Gastroesophageal sphincter (tissue), 3 donors: ENCODE measurements at regions not wholly inside any gene's neighbourhood (a gene's known extent, or its start where the extent isn't known, plus 50 kb on each side); places are given as distances from the start of the nearest gene placed in this dataset.

Experiments used
- CTCF ChIP-seq, 4 experiments: fragments of 200-600 bp in 2 of 4; fragments of 450-650 bp in 2 of 4; sonication (generic) in 1 of 4; IDR thresholded peaks; one replicate each; pipeline ENCODE4 v1.5.1; 2017 to 2019; ENCODE audit warnings: antibody characterized with exemption in 4 of 4, mild to moderate bottlenecking in 2 of 4, moderate library complexity in 2 of 4
- EP300 ChIP-seq: sonication (generic); formaldehyde crosslinking; IDR thresholded peaks from one replicate; pipeline ENCODE4 v1.6.1; 2017; ENCODE audit warnings: antibody characterized with exemption, mild to moderate bottlenecking
- POLR2A ChIP-seq, 2 donors: fragments of 450-650 bp; IDR thresholded peaks; one replicate each; pipeline ENCODE4 v1.6.1; 2017; ENCODE audit warnings: antibody characterized with exemption in 2 of 2, mild to moderate bottlenecking in 2 of 2, moderate library complexity in 1 of 2
- POLR2AphosphoS5 ChIP-seq: sonication (generic); formaldehyde crosslinking; IDR thresholded peaks from one replicate; pipeline ENCODE4 v1.6.1; 2017; ENCODE audit warnings: antibody characterized with exemption

GRCh38 chr5:11977904-11978303 is 73.7 kb upstream of the CTNND2 start:
- TF ChIP-seq CTCF (IDR thresholded peaks at IDR 0.05) (no peak), POLR2A (IDR thresholded peaks at IDR 0.05) (no peak), EP300 (no peak), POLR2AphosphoS5 (no peak)
